Cardiac muscle cell (in vitro differentiated cells and primary cell): ENCODE measurements at regions not wholly inside any gene's neighbourhood (a gene's known extent, or its start where the extent isn't known, plus 50 kb on each side); places are given as distances from the start of the nearest gene placed in this dataset.
"Not testable (repeated sequence)": the region's sequence is repeated elsewhere in the genome, so short reads cannot be mapped to it uniquely, and the experiment has no call there.

ENCODE experiments used
- DNase-seq, 2 donors: peaks; one replicate each; pipeline versions ENCODE4 v3.0.0 to v3.0.0-alpha.2; 2010 to 2017; ENCODE audit warnings: low read depth in 1 of 2, low spot score in 1 of 2
- H3K27ac ChIP-seq: fragments of 200-600 bp; sonication (generic); 2 replicates; pipeline ENCODE4 v1.5.1; 2016
- H3K27me3 ChIP-seq: fragments of 200-600 bp; sonication (generic); 2 replicates; pipeline ENCODE4 v1.6.0; 2016; ENCODE audit warnings: control low read depth
- H3K36me3 ChIP-seq: fragments of 200-600 bp; sonication (generic); 2 replicates; pipeline ENCODE4 v1.5.1; 2016; ENCODE audit warnings: control low read depth
- H3K4me1 ChIP-seq: fragments of 200-600 bp; sonication (generic); 2 replicates; pipeline ENCODE4 v1.8.1; 2017; ENCODE audit warnings: low read depth, mild to moderate bottlenecking, mixed run types
- H3K4me3 ChIP-seq: fragments of 200-600 bp; sonication (generic); 2 replicates; pipeline ENCODE4 v1.5.1; 2016; ENCODE audit warnings: mild to moderate bottlenecking
- H3K9me3 ChIP-seq: fragments of 200-600 bp; sonication (generic); 2 replicates; pipeline ENCODE4 v1.5.1; 2017; ENCODE audit warnings: low read depth, mild to moderate bottlenecking, control low read depth
- TF ChIP-seq, protein P1 (sequence below): IDR thresholded peaks from 2 replicates; pipeline ENCODE4 v1.5.1; 2012; ENCODE audit warnings: low read depth, mild to moderate bottlenecking, low read length

DNA sequence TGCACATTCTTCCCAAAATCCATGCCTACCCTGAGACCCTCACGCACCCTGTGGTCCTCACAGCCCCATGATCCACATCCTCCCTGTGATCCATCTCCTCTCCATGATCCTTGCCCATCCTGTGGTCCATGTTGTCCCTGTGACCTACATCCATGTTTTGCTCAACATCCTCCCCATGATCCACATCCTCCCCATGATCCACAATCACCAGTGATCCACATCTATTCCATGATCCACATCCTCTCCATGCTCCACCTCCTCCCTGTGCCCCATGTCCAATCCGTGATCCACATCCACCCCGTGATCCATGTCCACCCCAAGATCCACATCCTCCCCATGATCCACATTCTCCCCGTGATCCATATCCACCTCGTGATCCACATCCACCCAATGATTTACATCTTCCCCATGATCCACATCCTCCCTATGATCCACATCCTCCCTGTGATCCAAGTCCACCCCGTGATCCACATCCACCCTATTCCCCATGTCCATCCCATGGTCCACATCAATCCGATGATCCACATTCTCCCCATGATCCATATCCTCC is 281.2 kb downstream of the MYCN start:
- Histone ChIP-seq H3K27ac (no peak overlapping the region), H3K9me3 (no peaks in the 10 kb centered on the region), H3K4me3 (no peak overlapping the region), H3K27me3 (no peaks in the 10 kb centered on the region), H3K36me3 (no peaks in the 10 kb centered on the region), H3K4me1 (peaks cover 5% of the 10 kb centered on the region)
- TF ChIP-seq, protein P1, sequence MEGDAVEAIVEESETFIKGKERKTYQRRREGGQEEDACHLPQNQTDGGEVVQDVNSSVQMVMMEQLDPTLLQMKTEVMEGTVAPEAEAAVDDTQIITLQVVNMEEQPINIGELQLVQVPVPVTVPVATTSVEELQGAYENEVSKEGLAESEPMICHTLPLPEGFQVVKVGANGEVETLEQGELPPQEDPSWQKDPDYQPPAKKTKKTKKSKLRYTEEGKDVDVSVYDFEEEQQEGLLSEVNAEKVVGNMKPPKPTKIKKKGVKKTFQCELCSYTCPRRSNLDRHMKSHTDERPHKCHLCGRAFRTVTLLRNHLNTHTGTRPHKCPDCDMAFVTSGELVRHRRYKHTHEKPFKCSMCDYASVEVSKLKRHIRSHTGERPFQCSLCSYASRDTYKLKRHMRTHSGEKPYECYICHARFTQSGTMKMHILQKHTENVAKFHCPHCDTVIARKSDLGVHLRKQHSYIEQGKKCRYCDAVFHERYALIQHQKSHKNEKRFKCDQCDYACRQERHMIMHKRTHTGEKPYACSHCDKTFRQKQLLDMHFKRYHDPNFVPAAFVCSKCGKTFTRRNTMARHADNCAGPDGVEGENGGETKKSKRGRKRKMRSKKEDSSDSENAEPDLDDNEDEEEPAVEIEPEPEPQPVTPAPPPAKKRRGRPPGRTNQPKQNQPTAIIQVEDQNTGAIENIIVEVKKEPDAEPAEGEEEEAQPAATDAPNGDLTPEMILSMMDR = no peak
- DNase-seq = no peak

GRCh38 chr2:16219292-16219975 is 279.1 kb downstream of the MYCN start:
- Histone ChIP-seq H3K27ac (no peak overlapping the region), H3K4me1 (peaks cover 5% of the 10 kb centered on the region), H3K27me3 (no peaks in the 10 kb centered on the region), H3K9me3 (no peaks in the 10 kb centered on the region), H3K4me3 (no peak overlapping the region), H3K36me3 (no peaks in the 10 kb centered on the region)
- DNase-seq = no peak
- TF ChIP-seq, protein P1 = no peak

GRCh38 chr2:16218625-16219024 is 278.3 kb downstream of the MYCN start:
- DNase-seq = peak in 1 of 2 donors; percentile 53
- Histone ChIP-seq H3K36me3 (no peaks in the 10 kb centered on the region), H3K4me1 (peaks cover 5% of the 10 kb centered on the region), H3K27me3 (no peaks in the 10 kb centered on the region), H3K4me3 (no peak overlapping the region), H3K9me3 (no peaks in the 10 kb centered on the region), H3K27ac (no peak overlapping the region)
- TF ChIP-seq, protein P1 = no peak

DNA sequence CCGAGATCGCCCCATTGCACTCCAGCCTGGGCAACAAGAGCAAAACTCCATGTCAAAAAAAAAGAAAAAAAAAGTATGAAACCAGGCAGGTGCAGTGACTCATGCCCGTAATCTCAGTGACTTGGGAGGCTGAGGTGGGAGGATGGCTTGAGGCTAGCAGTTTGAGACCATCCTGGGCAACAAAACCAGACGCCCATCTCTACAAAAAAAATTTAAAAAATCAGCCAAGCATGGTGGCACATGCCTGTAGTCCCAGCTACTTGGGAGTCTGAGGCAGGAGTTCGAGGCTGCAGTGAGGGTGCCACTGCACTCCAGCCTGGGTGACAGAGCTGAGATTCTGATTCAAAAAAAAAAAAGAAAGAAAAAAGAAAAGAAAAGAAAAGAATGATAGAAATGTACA is 277.8 kb downstream of the MYCN start:
- H3K9me3 ChIP-seq = no peaks in the 10 kb centered on the region
- H3K4me1 ChIP-seq = peaks cover 4% of the 10 kb centered on the region
- H3K4me3 ChIP-seq = no peak overlapping the region
- TF ChIP-seq, protein P1 = no peak
- no peak overlapping the region for H3K27ac ChIP-seq
- DNase-seq = no peak
- no peaks in the 10 kb centered on the region for H3K27me3 ChIP-seq
- H3K36me3 ChIP-seq = no peaks in the 10 kb centered on the region

DNA sequence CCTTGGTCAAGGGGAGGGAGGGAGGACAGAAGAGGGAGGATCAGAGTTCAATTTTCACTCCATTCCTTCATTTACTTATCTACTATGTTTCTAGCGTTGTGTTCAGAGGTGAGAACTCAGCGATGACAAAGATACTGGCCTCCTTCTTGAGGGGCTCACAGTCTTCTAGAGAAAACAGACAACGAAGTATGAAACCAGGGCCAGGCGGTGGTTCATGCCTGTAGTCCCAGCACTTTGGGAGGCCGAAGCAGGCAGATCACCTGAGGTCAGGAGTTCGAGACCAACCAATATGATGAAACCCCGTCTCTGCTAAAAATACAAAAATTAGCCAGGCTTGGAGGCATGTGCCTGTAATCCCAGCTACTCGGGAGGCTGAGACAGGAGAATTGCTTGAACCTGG is 277.4 kb downstream of the MYCN start:
- not testable (repeated sequence) for H3K36me3 ChIP-seq, H3K27ac ChIP-seq, DNase-seq, H3K27me3 ChIP-seq, H3K9me3 ChIP-seq, H3K4me3 ChIP-seq, H3K4me1 ChIP-seq

DNA sequence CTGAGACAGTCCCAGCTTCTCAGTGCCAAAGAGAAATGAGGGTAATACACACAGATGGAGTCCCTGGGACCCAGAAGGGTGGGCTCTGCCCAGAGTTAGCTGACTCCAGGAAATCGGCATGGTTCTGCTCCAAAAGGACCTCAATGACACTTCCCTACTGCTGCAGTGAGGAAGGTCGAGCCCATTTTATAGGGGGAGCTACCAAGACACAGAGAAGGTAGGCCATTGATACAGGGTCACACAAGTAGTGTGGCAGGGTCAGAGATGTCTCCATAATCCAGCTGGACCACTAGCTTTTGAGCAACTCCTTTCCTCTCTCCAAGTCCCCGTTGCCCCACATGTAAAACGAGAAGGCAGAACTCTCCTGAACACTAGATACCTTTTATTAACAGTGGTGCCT is 276.9 kb downstream of the MYCN start:
- no peaks in the 10 kb centered on the region for H3K36me3 ChIP-seq
- no peak overlapping the region for H3K27ac ChIP-seq
- no peaks in the 10 kb centered on the region for H3K9me3 ChIP-seq
- DNase-seq = no peak
- no peak overlapping the region for H3K4me3 ChIP-seq
- no peaks in the 10 kb centered on the region for H3K4me1 ChIP-seq
- TF ChIP-seq, protein P1 = no peak
- H3K27me3 ChIP-seq = no peaks in the 10 kb centered on the region
